ENCODE measurements at regions not wholly inside any gene's neighbourhood (a gene's known extent, or its start where the extent isn't known, plus 50 kb on each side); places are given as distances from the start of the nearest gene placed in this dataset.

- Histone ChIP-seq H3K4me3 (no peak overlapping the region), H3K36me3 (no peaks in the 10 kb centered on the region), H3K27me3 (ENCODE audit: low read depth) (no peaks in the 10 kb centered on the region), H3K4me1 (no peaks in the 10 kb centered on the region), H3K9me3 (replicated peaks) (no peaks in the 10 kb centered on the region), H3K27ac (replicated peaks) (no peak overlapping the region)
- intact Hi-C loops (cut with micrococcal nuclease) = no loop called here
- DNase-seq = no peak
- no peak for TF ChIP-seq CTCF (IDR thresholded peaks at IDR 0.05; ENCODE audit: borderline replicate concordance)
These were observed 310.7 kb upstream of the MTNR1B start for GRCh38 chr11:92658733-92659132.

- no peaks in the 10 kb centered on the region for H3K27me3 ChIP-seq (ENCODE audit: low read depth)
- H3K4me3 ChIP-seq = no peak overlapping the region
- H3K4me1 ChIP-seq = no peaks in the 10 kb centered on the region
- intact Hi-C loops (cut with micrococcal nuclease) = no loop called here
- H3K9me3 ChIP-seq (replicated peaks) = no peaks in the 10 kb centered on the region
- no peak overlapping the region for H3K27ac ChIP-seq (replicated peaks)
- no peak for TF ChIP-seq CTCF (IDR thresholded peaks at IDR 0.05; ENCODE audit: borderline replicate concordance)
- no peak for DNase-seq
- H3K36me3 ChIP-seq = no peaks in the 10 kb centered on the region
These were observed 309.7 kb upstream of the MTNR1B start for GRCh38 chr11:92659793-92660192.

- Histone ChIP-seq H3K9me3 (replicated peaks) (no peaks in the 10 kb centered on the region), H3K36me3 (no peaks in the 10 kb centered on the region), H3K27me3 (ENCODE audit: low read depth) (no peaks in the 10 kb centered on the region), H3K4me1 (no peaks in the 10 kb centered on the region), H3K27ac (replicated peaks) (no peak overlapping the region), H3K4me3 (no peak overlapping the region)
- no peak for TF ChIP-seq CTCF (IDR thresholded peaks at IDR 0.05; ENCODE audit: borderline replicate concordance)
- DNase-seq = no peak
- intact Hi-C loops (cut with micrococcal nuclease) = no loop called here
These were observed 306.7 kb upstream of the MTNR1B start for GRCh38 chr11:92662601-92663360.

- no peak overlapping the region for H3K27ac ChIP-seq (replicated peaks)
- TF ChIP-seq CTCF (IDR thresholded peaks at IDR 0.05; ENCODE audit: borderline replicate concordance) = no peak
- no peaks in the 10 kb centered on the region for H3K9me3 ChIP-seq (replicated peaks)
- intact Hi-C loops (cut with micrococcal nuclease) = no loop called here
- no peak for DNase-seq
- H3K36me3 ChIP-seq = no peaks in the 10 kb centered on the region
- no peak overlapping the region for H3K4me3 ChIP-seq
- H3K4me1 ChIP-seq = no peaks in the 10 kb centered on the region
- no peaks in the 10 kb centered on the region for H3K27me3 ChIP-seq (ENCODE audit: low read depth)
These were observed 305.9 kb upstream of the MTNR1B start for GRCh38 chr11:92663539-92663938.

- H3K9me3 ChIP-seq (replicated peaks) = no peaks in the 10 kb centered on the region
- no peaks in the 10 kb centered on the region for H3K36me3 ChIP-seq
- no peak for DNase-seq
- intact Hi-C loops (cut with micrococcal nuclease) = no loop called here
- no peaks in the 10 kb centered on the region for H3K4me1 ChIP-seq
- H3K4me3 ChIP-seq = no peak overlapping the region
- no peak overlapping the region for H3K27ac ChIP-seq (replicated peaks)
- peaks cover 5% of the 10 kb centered on the region for H3K27me3 ChIP-seq (ENCODE audit: low read depth)
- TF ChIP-seq CTCF (IDR thresholded peaks at IDR 0.05; ENCODE audit: borderline replicate concordance) = no peak
These were observed 301.8 kb upstream of the MTNR1B start for GRCh38 chr11:92667486-92668152.

Measured in left ventricle myocardium inferior (tissue), 1 donor.